Keratinocyte (primary cell): ENCODE measurements at regions not wholly inside any gene's neighbourhood (a gene's known extent, or its start where the extent isn't known, plus 50 kb on each side); places are given as distances from the start of the nearest gene placed in this dataset.

ENCODE experiments used
- CTCF ChIP-seq, 3 experiments: IDR thresholded peaks in 1 of 3; conservative IDR thresholded peaks in 1 of 3; optimal IDR thresholded peaks in 1 of 3; 2 replicates in 2 of 3; 3 replicates in 1 of 3; pipeline versions ENCODE3 to v1.5.1; 2011; ENCODE audit warnings: low read length in 3 of 3, mild to moderate bottlenecking in 3 of 3, moderate library complexity in 2 of 3, control low read depth in 1 of 3, inconsistent platforms in 1 of 3; ENCODE audit not compliant: insufficient read depth in 2 of 3; ENCODE audit errors: extremely low read depth in 1 of 3
- EZH2 ChIP-seq: IDR thresholded peaks from one replicate; pipeline ENCODE4 v1.6.1; 2012; ENCODE audit warnings: inconsistent platforms, mild to moderate bottlenecking, low read length, moderate library complexity

GRCh38 chr6:8191629-8192028 lies 89.3 kb upstream of the EEF1E1 start:
- TF ChIP-seq CTCF (optimal IDR thresholded peaks at IDR 0.05 in 1 of 3, IDR thresholded peaks at IDR 0.05 in 1 of 3, conservative IDR thresholded peaks at IDR 0.05 in 1 of 3; ENCODE audit: extremely low read depth in 1 of 3, insufficient read depth in 2 of 3, low read length in 3 of 3), result no peak
- TF ChIP-seq EZH2, result no peak
